Gastroesophageal sphincter (tissue), 4 donors: ENCODE measurements at regions not wholly inside any gene's neighbourhood (a gene's known extent, or its start where the extent isn't known, plus 50 kb on each side); places are given as distances from the start of the nearest gene placed in this dataset.
A peak's percentile ranks its signal among the peaks of the same experiment; 100 is the strongest.

Source experiments
- ATAC-seq: fragments of 150-250 bp; one replicate; pipeline ENCODE4 v1.9.1; 2016; ENCODE audit warnings: mild to moderate bottlenecking, moderate library complexity
- H3K27ac ChIP-seq, 4 donors: fragments of 200-600 bp; sonication (generic) in 3 of 4; 1 replicate in 3 of 4; 2 replicates in 1 of 4; pipeline ENCODE4 v1.5.1; 2016 to 2019
- H3K27me3 ChIP-seq: fragments of 200-600 bp; sonication (generic); one replicate; pipeline ENCODE4 v1.5.1; 2019
- H3K36me3 ChIP-seq, 2 donors: fragments of 200-600 bp; sonication (generic); one replicate each; pipeline ENCODE4 v1.5.1; 2019; ENCODE audit warnings: control low read depth in 1 of 2
- H3K4me1 ChIP-seq, 3 donors: fragments of 200-600 bp; sonication (generic); 1 replicate in 2 of 3; 2 replicates in 1 of 3; pipeline ENCODE4 v1.5.1; 2016 to 2019; ENCODE audit warnings: control low read depth in 2 of 3
- H3K4me3 ChIP-seq, 2 donors: fragments of 200-600 bp; sonication (generic); one replicate each; pipeline ENCODE4 v1.5.1; 2019; ENCODE audit warnings: mild to moderate bottlenecking in 1 of 2, moderate library complexity in 1 of 2
- H3K9me3 ChIP-seq, 3 donors: fragments of 200-600 bp; sonication (generic); one replicate each; pipeline ENCODE4 v1.5.1; 2017 to 2019; ENCODE audit warnings: control low read depth in 2 of 3
- CTCF ChIP-seq, 4 experiments: fragments of 200-600 bp in 2 of 4; fragments of 450-650 bp in 2 of 4; sonication (generic) in 1 of 4; IDR thresholded peaks; one replicate each; pipeline ENCODE4 v1.5.1; 2017 to 2019; ENCODE audit warnings: antibody characterized with exemption in 4 of 4, mild to moderate bottlenecking in 2 of 4, moderate library complexity in 2 of 4
- EP300 ChIP-seq: sonication (generic); formaldehyde crosslinking; IDR thresholded peaks from one replicate; pipeline ENCODE4 v1.6.1; 2017; ENCODE audit warnings: antibody characterized with exemption, mild to moderate bottlenecking
- POLR2A ChIP-seq, 2 donors: fragments of 450-650 bp; IDR thresholded peaks; one replicate each; pipeline ENCODE4 v1.6.1; 2017; ENCODE audit warnings: antibody characterized with exemption in 2 of 2, mild to moderate bottlenecking in 2 of 2, moderate library complexity in 1 of 2
- POLR2AphosphoS5 ChIP-seq: sonication (generic); formaldehyde crosslinking; IDR thresholded peaks from one replicate; pipeline ENCODE4 v1.6.1; 2017; ENCODE audit warnings: antibody characterized with exemption
- WGBS, 2 donors: methylation state at CpG; one replicate each; pipeline ENCODE4 v1.1.5; 2018; ENCODE audit warnings: low coverage in 1 of 2; 5-methylcytosine and 5-hydroxymethylcytosine counted together

- Histone ChIP-seq H3K4me1 (no peaks in the 10 kb centered on the region), H3K27me3 (no peaks in the 10 kb centered on the region), H3K36me3 (no peaks in the 10 kb centered on the region), H3K9me3 (no peaks in the 10 kb centered on the region), H3K27ac (no peak overlapping the region), H3K4me3 (no peak overlapping the region)
- ATAC-seq = peak; percentile 61
- no peak for TF ChIP-seq CTCF (IDR thresholded peaks at IDR 0.05)
- TF ChIP-seq EP300 = no peak
- TF ChIP-seq POLR2AphosphoS5 = peak; percentile 15
- no peak for TF ChIP-seq POLR2A (IDR thresholded peaks at IDR 0.05)
- 29 to 63% methylated on average over 1 of the region's 1 CpG for WGBS, 2 donors
Measured at GRCh38 chr20:12882832-12883506, 125.8 kb upstream of the SPTLC3 start.

- Histone ChIP-seq H3K4me3 (no peak overlapping the region), H3K27me3 (no peaks in the 10 kb centered on the region), H3K9me3 (no peaks in the 10 kb centered on the region), H3K4me1 (no peaks in the 10 kb centered on the region), H3K36me3 (no peaks in the 10 kb centered on the region), H3K27ac (no peak overlapping the region)
- no peak for ATAC-seq
- TF ChIP-seq POLR2A (IDR thresholded peaks at IDR 0.05) = no peak
- no peak for TF ChIP-seq POLR2AphosphoS5
- TF ChIP-seq CTCF (IDR thresholded peaks at IDR 0.05) = no peak
- TF ChIP-seq EP300 = no peak
Measured at GRCh38 chr20:12883507-12883885, 125.3 kb upstream of the SPTLC3 start.

GRCh38 chr20:12886618-12887363, 122.0 kb upstream of the SPTLC3 start:
- Histone ChIP-seq H3K4me3 (no peak overlapping the region), H3K36me3 (no peaks in the 10 kb centered on the region), H3K9me3 (no peaks in the 10 kb centered on the region), H3K4me1 (no peaks in the 10 kb centered on the region), H3K27ac (no peak overlapping the region), H3K27me3 (no peaks in the 10 kb centered on the region)
- no peak for ATAC-seq
- no peak for TF ChIP-seq CTCF (IDR thresholded peaks at IDR 0.05)
- no peak for TF ChIP-seq EP300
- no peak for TF ChIP-seq POLR2AphosphoS5
- no peak for TF ChIP-seq POLR2A (IDR thresholded peaks at IDR 0.05)
- WGBS, 2 donors = 83 to 94% methylated on average over 4 to 5 of the region's 5 CpGs

- no peak for TF ChIP-seq CTCF (IDR thresholded peaks at IDR 0.05)
- TF ChIP-seq POLR2A (IDR thresholded peaks at IDR 0.05) = no peak
- no peak for TF ChIP-seq POLR2AphosphoS5
- no peak for TF ChIP-seq EP300
- Histone ChIP-seq H3K36me3 (no peaks in the 10 kb centered on the region), H3K27ac (no peak overlapping the region), H3K9me3 (no peaks in the 10 kb centered on the region), H3K4me3 (no peak overlapping the region), H3K4me1 (no peaks in the 10 kb centered on the region), H3K27me3 (no peaks in the 10 kb centered on the region)
- 67 to 89% methylated on average over 3 of the region's 3 CpGs for WGBS, 2 donors
- no peak for ATAC-seq
Measured at GRCh38 chr20:12891643-12892042, 117.1 kb upstream of the SPTLC3 start.

- no peak for ATAC-seq
- no peaks in the 10 kb centered on the region for H3K9me3 ChIP-seq
- H3K27me3 ChIP-seq = no peaks in the 10 kb centered on the region
- H3K36me3 ChIP-seq = no peaks in the 10 kb centered on the region
- WGBS, 2 donors = 33 to 60% methylated on average over 1 to 3 of the region's 5 CpGs
- no peak overlapping the region for H3K4me3 ChIP-seq
- TF ChIP-seq POLR2A (IDR thresholded peaks at IDR 0.05) (no peak), EP300 (no peak), POLR2AphosphoS5 (no peak), CTCF (IDR thresholded peaks at IDR 0.05) (no peak)
- H3K27ac ChIP-seq = no peak overlapping the region
- no peaks in the 10 kb centered on the region for H3K4me1 ChIP-seq
Measured at GRCh38 chr20:12893019-12893418, 115.8 kb upstream of the SPTLC3 start.
